ENCODE measurements at regions not wholly inside any gene's neighbourhood (a gene's known extent, or its start where the extent isn't known, plus 50 kb on each side); places are given as distances from the start of the nearest gene placed in this dataset.

DNA sequence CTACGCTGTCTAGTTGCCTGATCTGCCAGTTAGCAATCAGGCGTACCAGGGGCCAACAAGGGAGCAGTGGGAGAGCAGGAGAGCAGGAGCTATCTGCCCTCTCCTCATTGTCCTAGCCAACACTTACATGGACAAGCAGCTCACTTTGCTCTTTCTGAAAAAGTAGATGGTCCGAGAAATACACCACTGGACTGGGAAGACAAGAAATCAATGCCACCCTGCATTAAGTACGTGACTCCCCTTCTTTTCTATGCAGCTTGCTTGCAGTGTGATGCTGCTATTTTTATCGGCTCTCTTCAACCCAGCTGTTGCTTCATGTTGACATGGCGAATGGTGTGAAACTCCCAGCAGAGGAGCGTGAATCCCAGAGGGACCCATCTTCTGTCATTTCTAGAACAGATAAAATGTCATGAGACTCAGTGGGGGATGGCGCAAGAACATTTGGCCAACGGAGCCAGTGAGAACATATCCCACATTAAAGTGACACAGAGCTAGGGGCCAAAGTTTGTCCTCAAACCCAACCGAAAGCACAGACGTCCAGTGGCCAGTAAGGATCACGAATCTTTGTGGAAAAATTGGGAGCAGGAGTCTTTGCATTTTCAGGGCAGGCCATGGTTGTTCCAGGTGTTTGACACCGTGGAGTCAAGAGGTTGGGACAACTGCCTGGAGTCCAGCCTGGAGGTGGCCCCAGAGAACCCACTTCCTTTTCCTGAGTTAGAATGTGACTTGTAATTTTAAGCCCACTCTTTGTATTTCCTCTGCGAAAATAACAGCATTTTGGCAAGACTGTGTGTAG is 53.7 kb upstream of the MEF2A start:
- TF ChIP-seq, protein P1, sequence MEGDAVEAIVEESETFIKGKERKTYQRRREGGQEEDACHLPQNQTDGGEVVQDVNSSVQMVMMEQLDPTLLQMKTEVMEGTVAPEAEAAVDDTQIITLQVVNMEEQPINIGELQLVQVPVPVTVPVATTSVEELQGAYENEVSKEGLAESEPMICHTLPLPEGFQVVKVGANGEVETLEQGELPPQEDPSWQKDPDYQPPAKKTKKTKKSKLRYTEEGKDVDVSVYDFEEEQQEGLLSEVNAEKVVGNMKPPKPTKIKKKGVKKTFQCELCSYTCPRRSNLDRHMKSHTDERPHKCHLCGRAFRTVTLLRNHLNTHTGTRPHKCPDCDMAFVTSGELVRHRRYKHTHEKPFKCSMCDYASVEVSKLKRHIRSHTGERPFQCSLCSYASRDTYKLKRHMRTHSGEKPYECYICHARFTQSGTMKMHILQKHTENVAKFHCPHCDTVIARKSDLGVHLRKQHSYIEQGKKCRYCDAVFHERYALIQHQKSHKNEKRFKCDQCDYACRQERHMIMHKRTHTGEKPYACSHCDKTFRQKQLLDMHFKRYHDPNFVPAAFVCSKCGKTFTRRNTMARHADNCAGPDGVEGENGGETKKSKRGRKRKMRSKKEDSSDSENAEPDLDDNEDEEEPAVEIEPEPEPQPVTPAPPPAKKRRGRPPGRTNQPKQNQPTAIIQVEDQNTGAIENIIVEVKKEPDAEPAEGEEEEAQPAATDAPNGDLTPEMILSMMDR (IDR thresholded peaks at IDR 0.05): no peak
- no peak for TF ChIP-seq POLR2A (IDR thresholded peaks at IDR 0.05)

Measured in transverse colon (tissue), 3 donors.